ENCODE measurements at regions not wholly inside any gene's neighbourhood (a gene's known extent, or its start where the extent isn't known, plus 50 kb on each side); places are given as distances from the start of the nearest gene placed in this dataset.
A peak's percentile ranks its signal among the peaks of the same experiment; 100 is the strongest.

- no peak for TF ChIP-seq EZH2 (IDR thresholded peaks at IDR 0.05; ENCODE audit: low read length, missing control alignments)
- TF ChIP-seq CTCF (conservative IDR thresholded peaks at IDR 0.05 in 1 of 2, IDR thresholded peaks at IDR 0.05 in 1 of 2; ENCODE audit: low read depth in 1 of 2, low read length in 2 of 2) = no peak
- H3K4me2 ChIP-seq (ENCODE audit: extremely low read depth, insufficient read depth, low read length) = no peak overlapping the region
Observed at GRCh38 chr5:99020698-99021048, 91.9 kb upstream of the CHD1 start.

GRCh38 chr5:99019812-99020697 is 91.2 kb upstream of the CHD1 start:
- H3K4me3 ChIP-seq (replicated peaks in 1 of 4; ENCODE audit: control extremely low read depth in 1 of 4, insufficient read depth in 1 of 4, low read depth in 3 of 4, low read length in 4 of 4) = no peak overlapping the region
- no peak overlapping the region for H2AFZ ChIP-seq (ENCODE audit: low read length)
- no peaks in the 10 kb centered on the region for H3K36me3 ChIP-seq (ENCODE audit: control insufficient read depth, insufficient read depth, low read length)
- H3K27ac ChIP-seq (ENCODE audit: insufficient read depth, low read length) = no peak overlapping the region
- no peaks in the 10 kb centered on the region for H3K79me2 ChIP-seq (ENCODE audit: control insufficient read depth, insufficient read depth, low read length)
- no peaks in the 10 kb centered on the region for H3K27me3 ChIP-seq (ENCODE audit: control insufficient read depth, insufficient read depth, low read length)
- no peaks in the 10 kb centered on the region for H3K9me3 ChIP-seq (ENCODE audit: control insufficient read depth, insufficient read depth, low read depth, low read length)
- H3K4me2 ChIP-seq (ENCODE audit: extremely low read depth, insufficient read depth, low read length) = no peak overlapping the region
- no peak overlapping the region for H3K9ac ChIP-seq (ENCODE audit: insufficient read depth, low read length)
- peak; percentile 88 to 95 for DNase-seq (ENCODE audit: low read depth in 2 of 2)
- no peaks in the 10 kb centered on the region for H4K20me1 ChIP-seq (ENCODE audit: control insufficient read depth, extremely low read depth, insufficient read depth, low read length)
- TF ChIP-seq CTCF (conservative IDR thresholded peaks at IDR 0.05 in 1 of 2, IDR thresholded peaks at IDR 0.05 in 1 of 2; ENCODE audit: low read depth in 1 of 2, low read length in 2 of 2) (no peak), EZH2 (IDR thresholded peaks at IDR 0.05; ENCODE audit: low read length, missing control alignments) (no peak)
- H3K4me1 ChIP-seq (ENCODE audit: control insufficient read depth, extremely low read depth, insufficient read depth, low read length) = no peaks in the 10 kb centered on the region

More at GRCh38 chr5:99020698-99021048, 91.9 kb upstream of the CHD1 start:
- H2AFZ ChIP-seq (ENCODE audit: low read length) = no peak overlapping the region
- no peaks in the 10 kb centered on the region for H3K4me1 ChIP-seq (ENCODE audit: control insufficient read depth, extremely low read depth, insufficient read depth, low read length)
- no peak overlapping the region for H3K27ac ChIP-seq (ENCODE audit: insufficient read depth, low read length)
- no peak overlapping the region for H3K9ac ChIP-seq (ENCODE audit: insufficient read depth, low read length)
- H3K27me3 ChIP-seq (ENCODE audit: control insufficient read depth, insufficient read depth, low read length) = no peaks in the 10 kb centered on the region
- DNase-seq (ENCODE audit: low read depth in 2 of 2) = peak in 1 of 2 donors; percentile 27
- no peaks in the 10 kb centered on the region for H3K36me3 ChIP-seq (ENCODE audit: control insufficient read depth, insufficient read depth, low read length)
- H3K79me2 ChIP-seq (ENCODE audit: control insufficient read depth, insufficient read depth, low read length) = no peaks in the 10 kb centered on the region
- H4K20me1 ChIP-seq (ENCODE audit: control insufficient read depth, extremely low read depth, insufficient read depth, low read length) = no peaks in the 10 kb centered on the region
- no peak overlapping the region for H3K4me3 ChIP-seq (replicated peaks in 1 of 4; ENCODE audit: control extremely low read depth in 1 of 4, insufficient read depth in 1 of 4, low read depth in 3 of 4, low read length in 4 of 4)
- no peaks in the 10 kb centered on the region for H3K9me3 ChIP-seq (ENCODE audit: control insufficient read depth, insufficient read depth, low read depth, low read length)

GRCh38 chr5:99019254-99019653 is 90.4 kb upstream of the CHD1 start:
- Histone ChIP-seq H3K4me2 (ENCODE audit: extremely low read depth, insufficient read depth, low read length) (no peak overlapping the region), H3K9ac (ENCODE audit: insufficient read depth, low read length) (no peak overlapping the region), H3K4me3 (replicated peaks in 1 of 4; ENCODE audit: control extremely low read depth in 1 of 4, insufficient read depth in 1 of 4, low read depth in 3 of 4, low read length in 4 of 4) (no peak overlapping the region), H4K20me1 (ENCODE audit: control insufficient read depth, extremely low read depth, insufficient read depth, low read length) (no peaks in the 10 kb centered on the region), H3K79me2 (ENCODE audit: control insufficient read depth, insufficient read depth, low read length) (no peaks in the 10 kb centered on the region), H3K4me1 (ENCODE audit: control insufficient read depth, extremely low read depth, insufficient read depth, low read length) (no peaks in the 10 kb centered on the region), H3K9me3 (ENCODE audit: control insufficient read depth, insufficient read depth, low read depth, low read length) (no peaks in the 10 kb centered on the region), H3K36me3 (ENCODE audit: control insufficient read depth, insufficient read depth, low read length) (no peaks in the 10 kb centered on the region), H2AFZ (ENCODE audit: low read length) (no peak overlapping the region), H3K27me3 (ENCODE audit: control insufficient read depth, insufficient read depth, low read length) (no peaks in the 10 kb centered on the region), H3K27ac (ENCODE audit: insufficient read depth, low read length) (no peak overlapping the region)
- peak in 1 of 2 donors; percentile 32 for DNase-seq (ENCODE audit: low read depth in 2 of 2)
- TF ChIP-seq CTCF (conservative IDR thresholded peaks at IDR 0.05 in 1 of 2, IDR thresholded peaks at IDR 0.05 in 1 of 2; ENCODE audit: low read depth in 1 of 2, low read length in 2 of 2) = no peak
- no peak for TF ChIP-seq EZH2 (IDR thresholded peaks at IDR 0.05; ENCODE audit: low read length, missing control alignments)

All from fibroblast of lung (primary cell).